Fibroblast of lung (primary cell): ENCODE measurements at regions not wholly inside any gene's neighbourhood (a gene's known extent, or its start where the extent isn't known, plus 50 kb on each side); places are given as distances from the start of the nearest gene placed in this dataset.

Source experiments
- DNase-seq, 2 donors: peaks; one replicate each; pipeline versions ENCODE4 v3.0.0 to v3.0.0-alpha.2; 2010; ENCODE audit warnings: low read depth in 2 of 2
- H2AFZ ChIP-seq: 2 replicates; pipeline ENCODE4 v1.5.1; 2012; ENCODE audit warnings: low read length, control low read depth, inconsistent platforms
- H3K27ac ChIP-seq: 2 replicates; pipeline ENCODE4 v1.5.1; 2011; ENCODE audit warnings: low read length, control low read depth; ENCODE audit not compliant: insufficient read depth
- H3K27me3 ChIP-seq: 2 replicates; pipeline ENCODE4 v1.5.1; 2011; ENCODE audit warnings: mild to moderate bottlenecking, low read length; ENCODE audit not compliant: control insufficient read depth, insufficient read depth
- H3K36me3 ChIP-seq: 2 replicates; pipeline ENCODE4 v1.5.1; 2011; ENCODE audit warnings: low read length; ENCODE audit not compliant: control insufficient read depth, insufficient read depth
- H3K4me1 ChIP-seq: 2 replicates; pipeline ENCODE4 v1.5.1; 2011; ENCODE audit warnings: low read length; ENCODE audit not compliant: control insufficient read depth, insufficient read depth; ENCODE audit errors: extremely low read depth
- H3K4me2 ChIP-seq: 2 replicates; pipeline ENCODE4 v1.5.1; 2011; ENCODE audit warnings: low read length, control low read depth; ENCODE audit not compliant: insufficient read depth; ENCODE audit errors: extremely low read depth
- H3K4me3 ChIP-seq, 4 experiments: fragments of 200-600 bp in 1 of 4; sonication (generic) in 1 of 4; replicated peaks in 1 of 4; 2 replicates each; pipeline ENCODE4 v1.5.1; 2011 to 2016; ENCODE audit warnings: low read length in 4 of 4, low read depth in 3 of 4, mild to moderate bottlenecking in 3 of 4, control low read depth in 2 of 4, inconsistent platforms in 1 of 4, mixed read lengths in 1 of 4; ENCODE audit not compliant: insufficient read depth in 1 of 4; ENCODE audit errors: control extremely low read depth in 1 of 4
- H3K79me2 ChIP-seq: 2 replicates; pipeline ENCODE4 v1.5.1; 2012; ENCODE audit warnings: mild to moderate bottlenecking, low read length, inconsistent platforms; ENCODE audit not compliant: control insufficient read depth, insufficient read depth
- H3K9ac ChIP-seq: 2 replicates; pipeline ENCODE4 v1.5.1; 2011; ENCODE audit warnings: mild to moderate bottlenecking, low read length, control low read depth; ENCODE audit not compliant: insufficient read depth
- H3K9me3 ChIP-seq: 2 replicates; pipeline ENCODE4 v1.5.1; 2012; ENCODE audit warnings: low read depth, low read length; ENCODE audit not compliant: control insufficient read depth, insufficient read depth
- H4K20me1 ChIP-seq: 2 replicates; pipeline ENCODE4 v1.5.1; 2011; ENCODE audit warnings: low read length; ENCODE audit not compliant: control insufficient read depth, insufficient read depth; ENCODE audit errors: extremely low read depth
- CTCF ChIP-seq, 2 donors: IDR thresholded peaks in 1 of 2; conservative IDR thresholded peaks in 1 of 2; 1 replicate in 1 of 2; 2 replicates in 1 of 2; pipeline ENCODE4 v1.5.1; 2011 to 2012; ENCODE audit warnings: low read length in 2 of 2, control low read depth in 1 of 2, inconsistent platforms in 1 of 2, low read depth in 1 of 2, mild to moderate bottlenecking in 1 of 2
- EZH2 ChIP-seq: IDR thresholded peaks from 2 replicates; pipeline ENCODE4 v1.5.1; 2012; ENCODE audit warnings: low read length, control low read depth, mild to moderate bottlenecking; ENCODE audit errors: missing control alignments

- Histone ChIP-seq H3K9me3 (no peaks in the 10 kb centered on the region), H3K27ac (no peak overlapping the region), H3K36me3 (no peaks in the 10 kb centered on the region), H3K27me3 (no peaks in the 10 kb centered on the region), H3K4me3 (no peak overlapping the region), H3K4me1 (no peaks in the 10 kb centered on the region), H3K9ac (no peak overlapping the region), H3K4me2 (no peak overlapping the region), H4K20me1 (no peaks in the 10 kb centered on the region), H2AFZ (no peak overlapping the region), H3K79me2 (no peaks in the 10 kb centered on the region)
- TF ChIP-seq CTCF (conservative IDR thresholded peaks at IDR 0.05 in 1 of 2, IDR thresholded peaks at IDR 0.05 in 1 of 2; ENCODE audit: low read depth in 1 of 2, low read length in 2 of 2) (no peak), EZH2 (no peak)
- DNase-seq: no peak
Observed at GRCh38 chr2:16368328-16368727, 297.3 kb downstream of the CYRIA start.

GRCh38 chr2:16365366-16365765 lies 300.3 kb downstream of the CYRIA start:
- no peak for DNase-seq
- no peaks in the 10 kb centered on the region for H3K27me3 ChIP-seq
- H3K9me3 ChIP-seq: no peaks in the 10 kb centered on the region
- TF ChIP-seq CTCF (conservative IDR thresholded peaks at IDR 0.05 in 1 of 2, IDR thresholded peaks at IDR 0.05 in 1 of 2; ENCODE audit: low read depth in 1 of 2, low read length in 2 of 2): no peak
- no peak for TF ChIP-seq EZH2
- no peak overlapping the region for H3K27ac ChIP-seq
- H4K20me1 ChIP-seq: no peaks in the 10 kb centered on the region
- H3K36me3 ChIP-seq: no peaks in the 10 kb centered on the region
- H3K9ac ChIP-seq: no peak overlapping the region
- H3K4me3 ChIP-seq: no peak overlapping the region
- H3K4me2 ChIP-seq: no peak overlapping the region
- H3K79me2 ChIP-seq: no peaks in the 10 kb centered on the region
- no peak overlapping the region for H2AFZ ChIP-seq
- H3K4me1 ChIP-seq: no peaks in the 10 kb centered on the region

- H3K9me3 ChIP-seq: no peaks in the 10 kb centered on the region
- no peaks in the 10 kb centered on the region for H3K4me1 ChIP-seq
- no peaks in the 10 kb centered on the region for H3K27me3 ChIP-seq
- no peaks in the 10 kb centered on the region for H3K79me2 ChIP-seq
- H3K4me3 ChIP-seq: no peak overlapping the region
- DNase-seq: no peak
- H4K20me1 ChIP-seq: no peaks in the 10 kb centered on the region
- no peaks in the 10 kb centered on the region for H3K36me3 ChIP-seq
- H3K4me2 ChIP-seq: no peak overlapping the region
- H3K9ac ChIP-seq: no peak overlapping the region
- no peak overlapping the region for H2AFZ ChIP-seq
- no peak overlapping the region for H3K27ac ChIP-seq
- no peak for TF ChIP-seq CTCF (conservative IDR thresholded peaks at IDR 0.05 in 1 of 2, IDR thresholded peaks at IDR 0.05 in 1 of 2; ENCODE audit: low read depth in 1 of 2, low read length in 2 of 2)
- TF ChIP-seq EZH2: no peak
Observed at GRCh38 chr2:16363581-16363980, 302.1 kb downstream of the CYRIA start.
